Endodermal cell (in vitro differentiated cells): ENCODE measurements at regions not wholly inside any gene's neighbourhood (a gene's known extent, or its start where the extent isn't known, plus 50 kb on each side); places are given as distances from the start of the nearest gene placed in this dataset.

Experiments used
- DNase-seq: peaks from one replicate; pipeline ENCODE4 v3.0.0-alpha.2; 2017
- H3K27ac ChIP-seq: 2 replicates; pipeline ENCODE4 v1.5.1; 2013; ENCODE audit warnings: mild to moderate bottlenecking, low read depth, low read length, moderate library complexity
- H3K27me3 ChIP-seq: 2 replicates; pipeline ENCODE4 v1.6.1; 2013; ENCODE audit warnings: mild to moderate bottlenecking, low read length, moderate library complexity; ENCODE audit not compliant: insufficient read depth, control insufficient read depth, poor library complexity, severe bottlenecking
- H3K36me3 ChIP-seq: 2 replicates; pipeline ENCODE4 v1.7.0; 2013; ENCODE audit warnings: mild to moderate bottlenecking, low read length, moderate library complexity; ENCODE audit not compliant: control insufficient read depth, insufficient read depth
- H3K4me1 ChIP-seq: one replicate; pipeline ENCODE4 v1.7.0; 2013; ENCODE audit warnings: low read length; ENCODE audit not compliant: control insufficient read depth, insufficient read depth
- H3K4me3 ChIP-seq: 2 replicates; pipeline ENCODE4 v1.5.1; 2013; ENCODE audit warnings: mild to moderate bottlenecking, low read length, moderate library complexity
- H3K9ac ChIP-seq: 2 replicates; pipeline ENCODE4 v1.6.1; 2013; ENCODE audit warnings: mild to moderate bottlenecking, low read length, moderate library complexity; ENCODE audit not compliant: poor library complexity, severe bottlenecking; ENCODE audit errors: extremely low read depth
- H3K9me3 ChIP-seq: 2 replicates; pipeline ENCODE4 v1.6.1; 2013; ENCODE audit warnings: mild to moderate bottlenecking, low read length, moderate library complexity; ENCODE audit not compliant: control insufficient read depth
- H3K27ac Mint-ChIP-seq: 2 replicates; pipeline ENCODE4 v1.8.0; 2020; ENCODE audit warnings: mixed read lengths
- H3K27me3 Mint-ChIP-seq: 2 replicates; pipeline ENCODE4 v1.8.0; 2021; ENCODE audit warnings: mild to moderate bottlenecking, mixed read lengths; ENCODE audit not compliant: insufficient read depth
- H3K36me3 Mint-ChIP-seq: 2 replicates; pipeline ENCODE4 v1.8.0; 2020; ENCODE audit warnings: low read depth, mixed read lengths
- H3K4me1 Mint-ChIP-seq: 2 replicates; pipeline ENCODE4 v1.8.0; 2020; ENCODE audit warnings: mixed read lengths
- H3K4me3 Mint-ChIP-seq: 2 replicates; pipeline ENCODE4 v1.8.0; 2020; ENCODE audit warnings: mild to moderate bottlenecking, moderate library complexity, mixed read lengths
- H3K9me3 Mint-ChIP-seq: 2 replicates; pipeline ENCODE4 v1.8.0; 2020; ENCODE audit warnings: mild to moderate bottlenecking, mixed read lengths
- whole genome bisulfite sequencing, 2 experiments: methylation state at CpG; one replicate each; pipeline versions ENCODE4 v1.1.5 to v1.1.7; 2013; ENCODE audit warnings: missing lambda C conversion rate in 2 of 2, mixed read lengths in 1 of 2; ENCODE audit not compliant: insufficient coverage in 1 of 2, insufficient read length in 1 of 2; 5-methylcytosine and 5-hydroxymethylcytosine counted together
- TF ChIP-seq, protein P1 (sequence below): fragments of 200-600 bp; sonication (generic); conservative IDR thresholded peaks from 2 replicates; pipeline ENCODE4 v1.5.0; 2021; ENCODE audit warnings: antibody characterized with exemption, mild to moderate bottlenecking

DNA sequence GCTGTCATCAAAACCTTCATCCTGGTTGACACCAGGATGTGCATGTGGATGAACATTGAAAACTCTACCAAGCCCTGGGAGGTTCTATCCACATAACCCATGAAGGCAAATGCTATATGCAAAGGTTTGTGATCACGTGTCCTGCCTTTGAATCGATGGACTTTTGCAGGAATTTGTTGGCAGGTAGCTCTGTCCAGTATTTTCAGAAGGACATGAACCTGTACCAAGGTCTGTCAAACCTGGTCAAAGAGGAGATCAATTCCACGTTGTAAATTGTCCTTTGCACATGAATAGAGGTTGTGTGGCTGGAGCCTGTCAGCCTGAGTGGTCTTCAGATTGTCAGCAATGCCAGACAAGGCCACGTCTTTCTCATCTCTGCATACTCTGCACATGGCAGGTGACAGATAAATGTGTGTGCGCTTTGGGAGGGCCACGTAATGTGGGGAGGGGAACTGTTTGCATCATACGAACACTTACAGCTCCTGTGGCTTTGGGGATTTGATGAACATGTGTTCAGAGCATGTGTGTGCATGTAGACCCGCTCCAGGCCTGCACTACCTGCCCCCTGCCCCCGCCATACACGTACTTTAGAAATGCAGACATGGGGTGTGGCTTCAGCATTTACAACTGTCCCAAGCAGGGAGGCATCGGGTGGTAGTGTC, 169.1 kb downstream of the ERMARD start:
- H3K9me3 ChIP-seq, result no peaks in the 10 kb centered on the region
- no peak for DNase-seq
- TF ChIP-seq, protein P1, sequence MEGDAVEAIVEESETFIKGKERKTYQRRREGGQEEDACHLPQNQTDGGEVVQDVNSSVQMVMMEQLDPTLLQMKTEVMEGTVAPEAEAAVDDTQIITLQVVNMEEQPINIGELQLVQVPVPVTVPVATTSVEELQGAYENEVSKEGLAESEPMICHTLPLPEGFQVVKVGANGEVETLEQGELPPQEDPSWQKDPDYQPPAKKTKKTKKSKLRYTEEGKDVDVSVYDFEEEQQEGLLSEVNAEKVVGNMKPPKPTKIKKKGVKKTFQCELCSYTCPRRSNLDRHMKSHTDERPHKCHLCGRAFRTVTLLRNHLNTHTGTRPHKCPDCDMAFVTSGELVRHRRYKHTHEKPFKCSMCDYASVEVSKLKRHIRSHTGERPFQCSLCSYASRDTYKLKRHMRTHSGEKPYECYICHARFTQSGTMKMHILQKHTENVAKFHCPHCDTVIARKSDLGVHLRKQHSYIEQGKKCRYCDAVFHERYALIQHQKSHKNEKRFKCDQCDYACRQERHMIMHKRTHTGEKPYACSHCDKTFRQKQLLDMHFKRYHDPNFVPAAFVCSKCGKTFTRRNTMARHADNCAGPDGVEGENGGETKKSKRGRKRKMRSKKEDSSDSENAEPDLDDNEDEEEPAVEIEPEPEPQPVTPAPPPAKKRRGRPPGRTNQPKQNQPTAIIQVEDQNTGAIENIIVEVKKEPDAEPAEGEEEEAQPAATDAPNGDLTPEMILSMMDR, result no peak
- 82 to 83% methylated on average over 8 to 11 of the region's 11 CpGs for WGBS, 2 experiments
- Mint-ChIP-seq H3K4me3 (no peak overlapping the region), H3K9me3 (no peaks in the 10 kb centered on the region), H3K27me3 (peaks cover under 1% of the 10 kb centered on the region), H3K36me3 (no peaks in the 10 kb centered on the region), H3K4me1 (peaks cover 3% of the 10 kb centered on the region), H3K27ac (no peak overlapping the region)
- no peaks in the 10 kb centered on the region for H3K4me1 ChIP-seq
- no peaks in the 10 kb centered on the region for H3K27me3 ChIP-seq
- H3K36me3 ChIP-seq, result no peaks in the 10 kb centered on the region
- no peak overlapping the region for H3K9ac ChIP-seq
- H3K27ac ChIP-seq, result no peak overlapping the region
- no peak overlapping the region for H3K4me3 ChIP-seq

DNA sequence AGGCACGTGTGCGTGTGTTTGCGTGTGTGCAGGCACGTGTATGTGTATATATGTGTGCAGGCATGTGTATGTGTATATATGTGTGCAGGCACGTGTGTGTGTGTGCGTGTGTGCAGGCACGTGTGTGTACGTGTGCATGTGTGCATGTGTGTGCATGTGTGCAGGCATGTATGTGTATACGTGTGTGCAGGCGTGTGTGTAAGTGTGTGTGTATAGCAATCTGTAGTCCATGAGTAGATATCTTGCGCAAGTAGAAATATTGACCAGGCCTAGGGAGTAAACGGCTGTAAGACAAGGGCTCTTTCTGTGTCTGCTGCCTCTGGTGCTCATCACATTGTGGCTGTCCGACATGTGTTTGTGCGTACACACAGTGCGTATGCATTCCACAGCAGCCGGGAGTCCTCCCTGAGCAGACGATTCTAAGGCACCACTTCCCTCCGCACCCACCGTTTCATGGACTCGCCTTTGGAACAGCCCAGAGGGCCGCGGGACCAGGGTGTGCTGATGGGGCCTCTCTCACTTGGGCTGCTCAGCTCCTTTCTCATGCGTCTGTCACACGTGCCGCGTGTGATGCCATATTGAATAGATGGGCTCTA, 167.6 kb downstream of the ERMARD start:
- TF ChIP-seq, protein P1, result no peak
- Histone ChIP-seq H3K4me3 (no peak overlapping the region), H3K9ac (no peak overlapping the region), H3K27ac (no peak overlapping the region), H3K36me3 (no peaks in the 10 kb centered on the region), H3K4me1 (no peaks in the 10 kb centered on the region), H3K27me3 (no peaks in the 10 kb centered on the region), H3K9me3 (no peaks in the 10 kb centered on the region)
- Mint-ChIP-seq H3K36me3 (no peaks in the 10 kb centered on the region), H3K4me1 (peaks cover 3% of the 10 kb centered on the region), H3K27ac (no peak overlapping the region), H3K27me3 (no peaks in the 10 kb centered on the region), H3K9me3 (no peaks in the 10 kb centered on the region), H3K4me3 (no peak overlapping the region)
- DNase-seq, result no peak
- WGBS, 2 experiments, result 90% methylated on average over 16 to 26 of the region's 26 CpGs

DNA sequence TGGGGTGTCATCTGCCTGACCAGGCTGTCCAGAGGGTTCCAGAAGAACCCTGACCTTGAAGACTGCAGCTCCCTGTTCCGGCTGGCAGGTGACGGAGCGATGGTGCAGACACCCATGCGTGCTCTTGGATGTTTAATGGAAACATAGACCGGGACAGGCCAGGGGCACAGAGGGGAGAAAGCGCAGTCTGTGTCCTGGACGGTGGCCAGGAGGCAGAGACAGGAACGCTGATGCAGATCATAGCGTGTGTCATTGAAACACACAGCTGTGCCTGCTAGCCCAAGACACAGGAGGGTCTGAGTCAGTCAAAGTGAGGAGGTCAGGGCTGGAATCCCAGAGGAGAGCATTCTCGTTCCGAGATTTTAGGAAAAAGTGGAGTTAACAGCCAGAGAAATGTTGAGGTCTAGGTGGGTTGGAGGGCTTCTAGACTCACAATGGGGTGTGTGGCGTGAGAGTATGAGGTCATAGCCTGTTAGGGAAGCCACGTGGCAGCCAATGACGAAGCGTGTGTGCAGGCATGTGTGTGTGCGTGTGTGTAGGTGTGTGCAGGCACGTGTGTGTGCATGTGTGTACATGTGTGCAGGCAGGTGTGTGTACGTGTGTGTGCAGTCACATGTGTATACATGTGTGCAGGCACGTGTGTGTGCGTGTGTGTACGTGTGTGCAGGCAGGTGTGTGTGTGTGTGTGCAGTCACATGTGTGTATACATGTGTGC, 167.0 kb downstream of the ERMARD start:
- WGBS, 2 experiments, result 94% methylated on average over 18 to 21 of the region's 21 CpGs
- H3K36me3 ChIP-seq, result no peaks in the 10 kb centered on the region
- no peaks in the 10 kb centered on the region for H3K9me3 ChIP-seq
- no peak overlapping the region for H3K4me3 ChIP-seq
- Mint-ChIP-seq H3K9me3 (no peaks in the 10 kb centered on the region), H3K4me1 (peaks cover 3% of the 10 kb centered on the region), H3K36me3 (no peaks in the 10 kb centered on the region), H3K27me3 (no peaks in the 10 kb centered on the region), H3K27ac (no peak overlapping the region), H3K4me3 (no peak overlapping the region)
- no peak for DNase-seq
- no peaks in the 10 kb centered on the region for H3K27me3 ChIP-seq
- TF ChIP-seq, protein P1, result no peak
- no peak overlapping the region for H3K9ac ChIP-seq
- no peak overlapping the region for H3K27ac ChIP-seq
- no peaks in the 10 kb centered on the region for H3K4me1 ChIP-seq
